HL-60 (cell line): ENCODE measurements at regions not wholly inside any gene's neighbourhood (a gene's known extent, or its start where the extent isn't known, plus 50 kb on each side); places are given as distances from the start of the nearest gene placed in this dataset.

Experiments used
- CTCF ChIP-seq: IDR thresholded peaks from one replicate; pipeline ENCODE4 v1.5.1; 2011; ENCODE audit warnings: low read length, control low read depth, inconsistent platforms; ENCODE audit not compliant: insufficient read depth
- GABPA ChIP-seq: IDR thresholded peaks from 2 replicates; pipeline ENCODE4 v1.6.1; 2012; ENCODE audit warnings: low read depth

- no peak for TF ChIP-seq CTCF
- TF ChIP-seq GABPA = no peak
Observed at GRCh38 chr11:134822897-134823296, 410.9 kb upstream of the B3GAT1 start.
